GM18517 (cell line): ENCODE measurements at regions not wholly inside any gene's neighbourhood (a gene's known extent, or its start where the extent isn't known, plus 50 kb on each side); places are given as distances from the start of the nearest gene placed in this dataset.
A peak's percentile ranks its signal among the peaks of the same experiment; 100 is the strongest.

Source experiments
- ATAC-seq: cut with Tn5 transposase; IDR thresholded peaks from one replicate; pipeline ENCODE4 v1.9.1; 2021; ENCODE audit warnings: mild to moderate bottlenecking, moderate library complexity; ENCODE audit not compliant: unreplicated experiment

- no peak for ATAC-seq
These were observed 240.4 kb downstream of the SNAPC1 start for GRCh38 chr14:62002642-62003041.

- ATAC-seq, result no peak
These were observed 241.5 kb downstream of the SNAPC1 start for GRCh38 chr14:62003701-62004100.

GRCh38 chr14:62006116-62006731 is 244.0 kb downstream of the SNAPC1 start:
- ATAC-seq, result no peak

GRCh38 chr14:62015243-62015642 is 253.0 kb downstream of the SNAPC1 start:
- ATAC-seq, result no peak

GRCh38 chr14:62015945-62016344 is 253.7 kb downstream of the SNAPC1 start:
- no peak for ATAC-seq

GRCh38 chr14:62017651-62018230 is 255.5 kb downstream of the SNAPC1 start:
- ATAC-seq, result no peak

- no peak for ATAC-seq
These were observed 256.4 kb downstream of the SNAPC1 start for GRCh38 chr14:62018606-62019005.

GRCh38 chr14:62027958-62028357 is 265.7 kb downstream of the SNAPC1 start:
- ATAC-seq, result no peak

- peak; percentile 72 for ATAC-seq
These were observed 267.3 kb downstream of the SNAPC1 start for GRCh38 chr14:62029569-62029924.

- no peak for ATAC-seq
These were observed 268.2 kb downstream of the SNAPC1 start for GRCh38 chr14:62030387-62030786.

- ATAC-seq, result no peak
These were observed 269.3 kb downstream of the SNAPC1 start for GRCh38 chr14:62031504-62031903.

- no peak for ATAC-seq
These were observed 291.0 kb downstream of the SNAPC1 start for GRCh38 chr14:62053188-62053587.

- no peak for ATAC-seq
These were observed 294.6 kb downstream of the SNAPC1 start for GRCh38 chr14:62056789-62057188.

- ATAC-seq, result no peak
These were observed 300.4 kb downstream of the SNAPC1 start for GRCh38 chr14:62062645-62063044.

GRCh38 chr14:62064751-62065323 is 302.6 kb downstream of the SNAPC1 start:
- ATAC-seq, result no peak

- no peak for ATAC-seq
These were observed 304.1 kb downstream of the SNAPC1 start for GRCh38 chr14:62066304-62066703.

GRCh38 chr14:62071039-62071438 is 308.8 kb downstream of the SNAPC1 start:
- no peak for ATAC-seq

- ATAC-seq, result no peak
These were observed 314.1 kb downstream of the SNAPC1 start for GRCh38 chr14:62076368-62076767.

GRCh38 chr14:62076825-62077605 is 314.8 kb downstream of the SNAPC1 start:
- no peak for ATAC-seq

- no peak for ATAC-seq
These were observed 315.5 kb downstream of the SNAPC1 start for GRCh38 chr14:62077676-62078261.

- ATAC-seq, result peak; percentile 57
These were observed 316.8 kb downstream of the SNAPC1 start for GRCh38 chr14:62079038-62079437.
